Activated T-cell treated with anti-CD3 and anti-CD28 coated beads, Interleukin-2, amount 50 U/mL, for 48 hours (primary cell): ENCODE measurements at regions not wholly inside any gene's neighbourhood (a gene's known extent, or its start where the extent isn't known, plus 50 kb on each side); places are given as distances from the start of the nearest gene placed in this dataset.
"Not testable (repeated sequence)": the region's sequence is repeated elsewhere in the genome, so short reads cannot be mapped to it uniquely, and the experiment has no call there.

Experiments used
- DNase-seq, 2 experiments: peaks; one replicate each; pipeline ENCODE4 v3.0.0-alpha.2; 2020

DNA sequence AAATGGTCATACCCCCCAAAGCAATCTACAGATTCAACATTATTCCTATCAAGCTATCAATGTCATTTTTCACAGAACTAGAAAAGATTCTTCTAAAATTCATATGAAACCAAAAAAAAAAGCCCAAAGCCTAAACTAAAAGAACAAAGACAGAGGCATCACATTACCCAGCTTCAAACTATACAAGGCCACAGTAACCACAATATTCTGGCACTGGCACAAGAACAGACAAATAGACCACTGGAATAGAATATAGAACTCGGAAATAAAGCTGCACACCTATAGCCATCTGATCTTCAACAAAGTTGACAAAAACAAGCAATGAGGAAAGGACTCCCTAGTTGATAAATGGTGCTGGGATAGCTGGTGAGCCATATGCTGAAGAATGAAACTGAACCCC, 89.2 kb upstream of the PCED1B start:
- no peak for DNase-seq

DNA sequence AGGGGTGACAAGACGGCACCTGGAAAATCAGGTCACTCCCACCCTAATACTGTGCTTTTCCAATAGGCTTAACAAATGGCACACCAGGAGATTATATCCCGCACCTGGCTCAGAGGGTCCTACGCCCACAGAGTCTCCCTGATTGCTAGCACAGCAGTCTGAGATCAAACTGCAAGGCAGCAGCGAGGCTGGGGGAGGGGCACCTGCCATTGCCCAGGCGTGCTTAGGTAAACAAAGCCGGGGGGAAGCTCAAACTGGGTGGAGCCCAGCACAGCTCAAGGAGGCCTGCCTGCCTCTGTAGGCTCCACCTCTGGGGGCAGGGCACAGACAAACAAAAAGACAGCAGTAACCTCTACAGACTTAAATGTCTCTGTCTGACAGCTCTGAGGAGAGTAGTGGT, 87.4 kb upstream of the PCED1B start:
- not testable (repeated sequence) for DNase-seq

DNA sequence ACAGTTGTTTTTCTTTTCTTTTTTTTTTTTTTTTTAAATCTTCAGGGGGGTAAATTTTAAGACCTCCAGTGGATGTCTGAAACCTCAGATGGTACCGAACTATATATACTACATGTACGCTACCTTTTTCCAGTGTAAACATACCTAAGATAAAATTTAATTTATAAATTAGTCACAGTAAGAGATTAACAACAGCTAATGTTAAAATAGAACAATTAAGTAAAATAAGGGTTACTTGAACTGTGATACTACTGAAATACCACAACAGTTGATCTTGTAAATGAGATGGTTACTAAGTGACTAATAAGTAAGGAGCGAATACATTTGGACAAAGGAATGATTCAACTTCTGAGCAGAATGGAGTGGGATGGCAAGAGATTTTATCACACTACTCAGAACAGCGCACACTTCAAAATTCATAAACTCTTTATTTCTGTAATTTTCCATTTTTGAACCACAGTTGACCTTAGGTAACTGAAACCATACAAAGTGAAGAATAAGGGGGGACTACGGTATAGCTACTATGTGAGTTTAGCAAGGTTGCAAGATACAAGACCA, 80.5 kb upstream of the PCED1B start:
- DNase-seq = no peak

DNA sequence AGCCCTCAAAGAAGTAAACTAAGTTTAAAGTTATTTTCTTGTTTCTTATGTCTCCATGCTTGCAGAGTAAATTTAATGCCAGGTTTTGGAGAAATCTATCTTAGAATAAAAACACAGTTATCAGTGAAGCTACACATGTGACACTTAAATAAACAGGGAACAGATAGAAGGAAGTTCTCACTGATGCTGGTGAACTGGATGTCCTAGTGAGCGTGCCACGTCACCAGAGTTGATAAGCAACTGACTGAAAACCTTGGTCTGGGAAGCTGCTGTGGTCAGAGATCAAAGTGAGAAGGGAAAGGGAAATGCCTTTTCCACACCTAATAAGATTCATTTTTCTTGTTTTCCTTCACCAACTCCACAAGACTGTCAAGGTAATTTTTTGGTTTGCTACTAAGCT, 74.8 kb upstream of the PCED1B start:
- no peak for DNase-seq

DNA sequence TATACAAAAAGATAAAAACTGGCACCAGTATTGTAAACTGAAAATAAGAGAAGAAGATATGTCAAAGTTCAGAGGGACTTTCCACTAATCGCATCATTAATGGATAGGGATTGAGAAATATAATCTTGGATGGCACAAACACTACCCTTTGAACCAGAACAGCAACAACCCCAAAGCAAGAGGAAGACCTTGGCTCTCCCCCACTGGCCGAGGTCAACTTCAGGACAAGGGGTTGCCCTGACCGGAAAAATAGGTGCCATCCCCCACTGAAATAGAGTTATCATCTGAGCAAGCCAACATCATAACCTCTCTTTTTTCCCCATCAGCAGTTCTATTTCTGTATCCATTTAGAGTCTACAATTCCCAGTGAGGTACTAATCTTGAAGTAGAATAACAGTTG, 72.4 kb upstream of the PCED1B start:
- DNase-seq = no peak

DNA sequence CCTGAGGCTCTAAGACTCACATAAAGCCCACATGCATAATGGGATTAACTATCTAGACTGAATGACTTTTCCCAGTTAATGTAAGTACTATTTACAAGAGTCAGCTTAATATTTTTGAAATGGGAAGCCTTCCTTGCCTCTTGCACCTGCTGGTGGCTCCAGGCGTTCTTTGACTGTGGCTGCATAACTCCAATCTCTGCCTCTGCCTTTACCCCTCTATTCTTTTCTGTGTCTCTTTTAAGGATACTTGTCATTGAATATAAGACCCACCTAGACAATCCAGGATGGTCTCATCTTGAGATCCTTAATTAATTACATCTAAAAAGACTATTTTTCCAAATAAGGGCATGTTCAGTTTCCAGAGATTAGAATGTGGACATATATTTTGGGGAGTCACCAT, 66.9 kb upstream of the PCED1B start:
- no peak for DNase-seq

DNA sequence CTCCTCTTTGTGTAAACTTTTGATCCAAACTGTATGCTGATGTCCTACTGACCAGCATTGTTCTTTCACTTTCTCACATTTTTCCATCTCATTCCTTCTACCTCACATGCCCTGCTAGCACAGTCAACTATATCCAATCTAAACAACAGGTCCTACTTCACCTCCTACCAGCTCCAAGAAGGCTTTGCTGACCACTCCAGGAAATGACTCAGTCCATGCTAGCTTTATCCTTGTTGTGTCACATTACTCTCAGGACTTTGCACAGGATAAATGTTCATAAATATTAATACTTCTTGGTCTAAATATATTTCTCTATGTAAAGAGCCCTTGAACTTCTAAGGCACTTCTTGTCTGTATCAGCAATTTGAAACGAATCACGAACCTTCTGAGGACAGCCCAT, 64.9 kb upstream of the PCED1B start:
- DNase-seq = no peak

DNA sequence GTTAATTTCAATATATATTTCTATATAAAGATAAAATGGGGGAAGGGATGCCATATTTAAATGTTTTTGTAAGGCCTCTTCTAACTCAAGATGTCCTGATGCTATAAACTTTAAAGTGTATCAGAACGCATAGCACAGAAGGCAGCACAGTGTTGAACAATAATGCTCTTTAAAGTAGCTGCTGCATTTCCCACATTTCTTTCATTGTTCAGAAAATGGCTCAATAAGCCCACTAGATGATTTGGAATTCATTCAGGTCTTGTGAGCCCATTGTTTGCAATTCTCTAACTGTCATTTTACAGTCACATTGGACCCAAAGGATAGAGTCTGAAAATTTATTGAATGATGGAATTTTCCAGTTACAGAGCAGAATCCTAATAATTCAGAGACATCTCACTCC, 64.0 kb upstream of the PCED1B start:
- no peak for DNase-seq

DNA sequence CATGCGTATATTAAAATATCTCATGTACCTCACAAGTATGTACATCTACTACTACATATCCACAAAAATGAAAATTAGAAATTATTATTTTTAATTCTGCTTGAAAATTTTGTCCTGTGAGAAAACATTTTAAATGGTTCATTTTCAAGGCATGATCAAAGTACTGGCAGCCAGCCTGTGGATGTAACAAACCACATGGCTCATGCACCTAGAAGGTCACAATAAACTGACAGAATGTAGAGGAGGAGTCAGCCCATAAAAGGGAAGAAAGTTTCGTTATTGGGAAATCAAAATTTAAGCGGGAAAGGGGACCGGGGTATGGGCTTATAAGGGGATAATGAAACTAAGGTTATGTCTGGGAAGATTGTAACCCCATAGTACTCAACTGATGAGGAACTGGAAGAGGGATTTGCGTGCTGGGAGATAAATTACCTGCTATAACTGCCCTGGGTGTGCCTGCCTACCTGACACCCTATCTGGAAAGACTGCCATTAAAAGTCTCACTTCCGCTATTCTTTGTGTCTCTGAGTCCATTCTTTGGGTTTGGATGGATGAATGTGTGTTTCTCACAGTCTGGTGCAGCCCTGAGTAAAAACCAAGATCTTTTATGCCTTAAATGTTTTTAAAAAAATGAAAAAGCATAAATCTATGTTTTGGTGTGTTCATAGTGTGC, 62.2 kb upstream of the PCED1B start:
- no peak for DNase-seq

DNA sequence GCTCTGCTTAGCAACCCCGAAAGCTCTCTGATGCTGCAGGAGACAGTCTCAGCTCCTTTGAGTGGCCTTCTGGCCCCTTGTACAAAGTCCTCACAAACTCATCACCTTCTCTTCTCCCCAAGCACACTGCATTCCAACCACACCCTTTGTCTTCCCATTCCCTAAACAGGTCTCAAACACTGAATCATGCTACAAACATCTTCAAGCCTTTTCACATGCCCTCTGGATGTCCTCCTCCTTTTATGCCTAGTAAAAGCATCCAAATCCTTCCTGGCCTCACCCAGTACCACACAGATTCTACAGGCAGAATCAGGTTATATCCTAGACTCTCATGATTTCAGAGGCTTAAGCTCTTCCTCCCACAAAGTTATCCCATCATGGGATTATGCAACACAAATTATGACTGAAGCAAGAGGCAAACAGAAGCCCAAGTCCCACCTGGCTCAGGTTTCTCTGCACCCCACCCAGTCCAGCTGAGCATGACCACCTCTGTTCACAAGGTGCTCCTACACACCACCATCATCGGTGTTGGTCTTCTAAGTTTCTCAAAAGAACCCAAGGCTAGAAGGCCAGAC, 61.4 kb upstream of the PCED1B start:
- no peak for DNase-seq

DNA sequence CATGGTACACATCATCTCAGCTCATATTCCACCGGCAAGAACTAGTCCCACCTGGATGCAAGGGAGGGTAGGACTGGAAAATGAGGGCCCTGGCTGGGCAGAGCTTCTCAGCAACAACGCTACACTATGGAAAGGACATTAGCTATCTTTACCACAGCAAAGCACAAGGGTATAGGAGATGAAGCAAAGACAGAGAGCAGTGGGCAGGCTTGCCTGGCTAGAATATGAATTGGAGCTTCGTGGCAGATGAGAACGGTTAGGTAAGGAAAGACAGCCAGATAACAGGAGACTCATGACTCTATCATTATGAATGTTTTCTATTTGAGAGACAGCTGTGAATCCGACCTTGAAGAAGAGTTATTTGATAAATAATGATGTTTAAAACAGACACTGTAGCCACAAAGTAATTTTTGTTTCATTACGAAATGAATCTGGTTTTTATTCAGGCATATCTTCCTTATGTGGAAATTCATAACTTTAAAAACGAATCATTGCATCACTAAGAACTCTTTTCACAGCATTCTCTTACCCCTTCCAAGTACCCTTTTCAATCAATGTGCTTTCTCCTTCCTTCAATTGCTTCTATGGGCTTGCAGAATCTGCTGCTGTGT, 59.1 kb upstream of the PCED1B start:
- DNase-seq = no peak

DNA sequence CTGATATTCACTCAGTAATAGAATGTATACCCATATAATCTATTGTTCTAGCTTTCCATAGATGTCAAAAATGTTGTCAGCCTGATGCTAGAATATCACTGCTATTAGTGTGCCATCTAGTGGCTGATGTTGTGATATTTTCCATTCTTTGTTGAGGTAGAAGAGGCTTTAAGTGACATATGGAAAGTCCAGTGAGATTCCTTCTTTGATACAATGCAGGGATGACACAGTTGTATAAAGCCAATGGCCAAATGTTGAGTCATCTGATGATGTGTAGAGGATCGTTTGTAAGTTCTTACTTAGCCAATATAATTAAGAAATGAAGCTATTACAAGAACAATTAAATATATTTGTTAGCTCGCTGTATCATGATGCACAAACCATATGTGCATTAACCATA, 58.1 kb upstream of the PCED1B start:
- no peak for DNase-seq

DNA sequence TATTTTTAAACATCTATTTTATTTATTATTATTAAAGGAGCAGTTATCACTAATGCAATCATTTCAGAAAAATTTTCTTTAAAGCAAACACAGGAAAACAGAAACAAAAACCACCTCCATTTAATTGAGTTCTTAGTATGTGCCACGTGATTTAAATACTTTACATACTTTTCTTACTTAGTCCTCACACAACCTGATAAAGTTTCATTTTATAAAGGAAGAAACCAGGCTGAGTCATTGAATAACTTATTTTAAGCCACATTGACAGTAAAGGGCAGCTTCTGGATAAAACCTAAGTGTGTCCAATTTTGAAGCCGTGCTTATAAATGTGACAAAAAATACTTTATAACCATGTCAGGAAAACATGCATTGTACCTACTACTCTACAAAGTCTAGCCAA, 57.1 kb upstream of the PCED1B start:
- DNase-seq = no peak

DNA sequence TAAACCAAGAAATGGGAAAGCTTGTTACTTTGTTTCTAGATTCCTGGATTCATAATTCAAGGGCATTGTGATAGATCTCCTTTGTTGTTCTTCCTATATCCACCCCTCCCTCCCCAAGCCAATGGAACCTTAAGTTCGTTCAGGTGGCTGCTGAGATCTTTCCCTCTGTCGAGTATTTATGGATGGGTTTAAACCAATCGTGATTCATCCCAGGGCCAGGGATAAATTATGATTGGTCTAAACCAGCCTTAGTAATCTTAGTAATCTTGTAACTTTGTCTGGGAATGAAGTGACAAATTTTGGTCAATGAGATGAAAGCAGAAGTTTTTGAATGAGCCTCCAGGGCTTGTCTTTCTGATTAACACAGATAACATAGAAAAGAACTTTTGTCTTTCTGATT, 56.1 kb upstream of the PCED1B start:
- no peak for DNase-seq

DNA sequence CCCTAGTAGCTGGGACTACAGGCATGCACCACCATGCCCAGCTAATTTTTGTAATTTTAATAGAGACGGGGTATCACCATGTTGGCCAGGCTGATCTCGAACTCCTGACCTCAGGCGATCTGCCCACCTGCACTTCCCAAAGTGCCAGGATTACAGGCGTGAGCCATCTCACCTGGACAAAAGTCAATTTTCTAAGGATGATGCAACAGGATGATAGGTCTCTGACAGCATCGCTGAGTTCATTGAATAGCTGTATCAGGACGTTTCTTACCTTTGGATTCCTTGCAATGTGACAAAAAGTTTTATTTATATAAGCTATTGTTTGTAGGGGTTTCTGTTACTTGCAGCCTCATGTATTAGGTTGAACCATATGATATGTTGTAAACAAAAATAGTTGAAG, 55.5 kb upstream of the PCED1B start:
- no peak for DNase-seq

DNA sequence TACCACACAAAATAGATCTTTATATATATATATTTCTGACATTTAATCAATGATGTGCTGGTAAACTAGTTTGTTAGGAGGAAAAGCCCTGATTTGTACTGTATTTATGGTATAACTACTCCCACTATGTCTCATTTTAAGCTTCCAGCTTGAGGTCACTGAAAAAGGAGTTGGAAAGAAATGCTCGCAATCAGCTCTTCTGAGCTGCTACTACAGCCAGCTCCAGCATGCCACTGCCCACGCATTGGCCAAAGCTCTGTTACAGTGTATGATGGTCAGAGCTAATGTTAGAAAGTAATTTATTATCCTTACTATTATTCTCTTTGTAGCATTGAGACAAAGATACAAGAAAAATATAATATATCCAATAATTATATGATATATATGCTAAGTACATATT, 55.0 kb upstream of the PCED1B start:
- no peak for DNase-seq

DNA sequence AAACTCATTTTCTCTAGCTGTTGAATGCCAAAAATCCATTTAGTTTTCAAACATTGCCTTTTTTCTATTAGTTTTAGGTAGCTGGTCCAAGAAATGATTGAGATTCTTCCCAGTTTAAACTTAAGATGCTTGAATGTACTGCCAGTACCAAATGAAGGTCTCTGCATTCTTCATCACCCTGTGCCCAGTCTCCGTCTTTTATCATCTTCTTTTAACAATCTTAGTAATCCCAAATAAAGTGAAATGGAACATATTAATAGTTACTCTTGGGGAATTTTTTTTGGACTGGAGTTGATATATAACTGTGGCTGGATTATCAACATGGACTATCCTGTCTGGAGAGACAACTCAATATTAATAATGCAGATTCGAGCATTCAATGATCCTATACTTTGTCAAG, 54.1 kb upstream of the PCED1B start:
- no peak for DNase-seq

DNA sequence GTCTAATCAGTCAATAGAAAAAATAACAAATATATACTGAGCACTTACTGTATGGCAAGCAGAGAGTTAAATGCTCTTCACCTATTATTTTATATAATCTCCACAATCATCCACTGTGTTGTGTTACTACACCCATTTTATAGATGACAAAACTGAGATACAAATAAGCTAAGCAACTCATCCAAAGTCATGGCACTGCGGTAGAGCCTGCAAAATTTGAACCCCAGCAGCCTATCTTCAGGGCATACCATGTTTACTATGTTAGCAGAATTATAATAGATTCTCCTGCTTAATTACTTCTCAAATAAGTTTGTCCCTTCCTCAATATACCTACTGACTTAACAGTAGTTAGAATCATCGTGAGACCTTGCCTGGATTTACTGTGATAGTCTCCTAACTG, 53.6 kb upstream of the PCED1B start:
- no peak for DNase-seq

DNA sequence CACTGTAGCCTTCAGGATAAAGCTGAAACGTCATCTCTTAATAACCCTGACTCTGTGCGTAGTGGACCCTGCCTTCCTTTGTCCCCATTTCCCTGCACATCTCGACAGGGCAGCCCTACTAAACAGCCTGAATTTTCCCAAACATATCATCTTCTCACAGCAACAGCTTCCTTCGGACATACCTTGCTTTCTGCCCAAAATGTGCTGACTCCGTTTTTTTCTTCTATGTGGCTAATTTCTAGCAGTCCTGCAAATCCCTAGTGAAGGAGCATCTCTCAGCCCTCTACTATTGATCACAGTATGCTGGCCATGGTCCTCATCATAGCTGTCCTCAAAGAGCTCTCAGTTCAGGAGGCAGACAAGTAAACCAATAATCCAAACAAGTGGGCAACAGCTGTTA, 53.1 kb upstream of the PCED1B start:
- no peak for DNase-seq
